MM.1S (cell line): ENCODE measurements at regions not wholly inside any gene's neighbourhood (a gene's known extent, or its start where the extent isn't known, plus 50 kb on each side); places are given as distances from the start of the nearest gene placed in this dataset.

ENCODE experiments used
- EZH2phosphoT487 ChIP-seq: fragments of 300-600 bp; sonication (generic); IDR thresholded peaks from 2 replicates; pipeline ENCODE4 v1.6.1; 2018; ENCODE audit warnings: antibody characterized with exemption, low read length
- TF ChIP-seq, protein P1 (sequence below): fragments of 300-600 bp; sonication (generic); IDR thresholded peaks from 2 replicates; pipeline ENCODE4 v1.5.1; 2016; ENCODE audit warnings: antibody characterized with exemption, low read length, mixed read lengths

DNA sequence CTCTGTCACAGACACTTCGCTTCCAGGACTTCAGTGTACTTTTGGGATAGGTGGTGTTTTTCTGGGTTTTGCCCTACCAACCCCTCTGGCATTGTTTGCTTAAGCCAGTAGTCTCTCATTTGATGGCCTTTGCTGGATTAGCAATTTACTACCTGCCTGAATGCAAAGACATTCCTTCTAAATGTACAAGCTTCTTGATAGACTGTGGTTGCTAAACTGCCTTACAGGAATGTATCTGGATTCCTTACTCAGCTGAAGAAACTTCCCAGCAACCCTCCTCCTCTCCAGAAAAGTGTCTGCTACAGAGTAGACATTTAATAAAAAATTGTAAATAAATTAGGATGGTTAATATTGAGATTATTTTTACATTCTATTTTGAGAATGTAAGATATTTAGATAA lies 1916.7 kb downstream of the EFNA5 start:
- no peak for TF ChIP-seq EZH2phosphoT487
- TF ChIP-seq, protein P1, sequence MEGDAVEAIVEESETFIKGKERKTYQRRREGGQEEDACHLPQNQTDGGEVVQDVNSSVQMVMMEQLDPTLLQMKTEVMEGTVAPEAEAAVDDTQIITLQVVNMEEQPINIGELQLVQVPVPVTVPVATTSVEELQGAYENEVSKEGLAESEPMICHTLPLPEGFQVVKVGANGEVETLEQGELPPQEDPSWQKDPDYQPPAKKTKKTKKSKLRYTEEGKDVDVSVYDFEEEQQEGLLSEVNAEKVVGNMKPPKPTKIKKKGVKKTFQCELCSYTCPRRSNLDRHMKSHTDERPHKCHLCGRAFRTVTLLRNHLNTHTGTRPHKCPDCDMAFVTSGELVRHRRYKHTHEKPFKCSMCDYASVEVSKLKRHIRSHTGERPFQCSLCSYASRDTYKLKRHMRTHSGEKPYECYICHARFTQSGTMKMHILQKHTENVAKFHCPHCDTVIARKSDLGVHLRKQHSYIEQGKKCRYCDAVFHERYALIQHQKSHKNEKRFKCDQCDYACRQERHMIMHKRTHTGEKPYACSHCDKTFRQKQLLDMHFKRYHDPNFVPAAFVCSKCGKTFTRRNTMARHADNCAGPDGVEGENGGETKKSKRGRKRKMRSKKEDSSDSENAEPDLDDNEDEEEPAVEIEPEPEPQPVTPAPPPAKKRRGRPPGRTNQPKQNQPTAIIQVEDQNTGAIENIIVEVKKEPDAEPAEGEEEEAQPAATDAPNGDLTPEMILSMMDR = no peak
